Panc1 (cell line): ENCODE measurements at regions not wholly inside any gene's neighbourhood (a gene's known extent, or its start where the extent isn't known, plus 50 kb on each side); places are given as distances from the start of the nearest gene placed in this dataset.

Experiments
- ATAC-seq: fragments of 200-7000 bp; cut with Tn5 transposase; 2 replicates; pipeline ENCODE4 v1.9.1; 2020; ENCODE audit warnings: mild to moderate bottlenecking, moderate library complexity
- BruUV-seq: library from RNA; stranded (reverse); fragments of 400-500 nt; replicated peaks from 2 replicates; lab custom pipeline; 2021; lab: Mats Ljungman, UMichigan
- CTCF ChIA-PET: fragments of 300-600 bp; sonication (Branson Sonifier 250); formaldehyde crosslinking; loops from one replicate; lab custom pipeline; 2022; ENCODE audit warnings: antibody characterized with exemption; lab: Charles Lee
- POLR2A ChIA-PET: fragments of 300-600 bp; sonication (Branson Sonifier 250); formaldehyde crosslinking; loops from one replicate; lab custom pipeline; 2022; ENCODE audit warnings: antibody characterized with exemption; lab: Charles Lee
- DNase-seq: peaks from one replicate; pipeline ENCODE4 v3.0.0-alpha.2; 2010; ENCODE audit warnings: low read depth, low spot score
- H3K27ac ChIP-seq: 2 replicates; pipeline ENCODE4 v1.5.1; 2011; ENCODE audit warnings: mild to moderate bottlenecking, low read length, inconsistent platforms
- H3K27me3 ChIP-seq: fragments of 200-500 bp; sonication (Bioruptor generic); 2 replicates; pipeline ENCODE4 v1.6.0; 2014; ENCODE audit warnings: low read length, inconsistent platforms; ENCODE audit not compliant: control insufficient read depth, insufficient read depth
- H3K36me3 ChIP-seq: fragments of 200-500 bp; sonication (Bioruptor generic); 2 replicates; pipeline ENCODE4 v1.5.1; 2014; ENCODE audit warnings: inconsistent platforms, mild to moderate bottlenecking, low read length, moderate library complexity; ENCODE audit not compliant: control insufficient read depth, insufficient read depth
- H3K4me1 ChIP-seq: 2 replicates; pipeline ENCODE4 v1.5.1; 2011; ENCODE audit warnings: inconsistent platforms, mild to moderate bottlenecking, low read length, moderate library complexity; ENCODE audit not compliant: control insufficient read depth, insufficient read depth
- H3K4me3 ChIP-seq, 2 experiments: 2 replicates each; pipeline ENCODE4 v1.5.1; 2011 to 2012; ENCODE audit warnings: low read depth in 2 of 2, low read length in 2 of 2, mild to moderate bottlenecking in 2 of 2, inconsistent platforms in 1 of 2, moderate library complexity in 1 of 2
- H3K9me3 ChIP-seq: fragments of 200-500 bp; sonication (Bioruptor generic); 2 replicates; pipeline ENCODE4 v1.5.1; 2014; ENCODE audit warnings: low read depth, mild to moderate bottlenecking, inconsistent platforms, low read length, moderate library complexity; ENCODE audit not compliant: control insufficient read depth, insufficient read depth
- POLR2AphosphoS5 ChIP-seq: IDR thresholded peaks from 2 replicates; pipeline ENCODE4 v1.6.1; 2012; ENCODE audit warnings: mild to moderate bottlenecking, low read depth, low read length, moderate library complexity
- SIN3A ChIP-seq: IDR thresholded peaks from 2 replicates; pipeline ENCODE4 v1.6.1; 2012; ENCODE audit warnings: low read depth, mild to moderate bottlenecking, low read length, moderate library complexity, borderline replicate concordance; ENCODE audit not compliant: insufficient read depth
- TCF7L2 ChIP-seq: IDR thresholded peaks from 2 replicates; pipeline ENCODE4 v1.6.1; 2011; ENCODE audit warnings: mild to moderate bottlenecking, low read depth, low read length, inconsistent platforms
- in situ Hi-C: cut with HindIII; loops from 2 replicates; pipeline ENCODE4 v1.10.0; 2016; ENCODE audit warnings: low sequenced_read_pairs, low pct_unique_long_range_greater_than_20kb
- intact Hi-C: fragments of 100-400 bp; cut with micrococcal nuclease; formaldehyde crosslinking; loops from one replicate; pipeline ENCODE4 v1.10.0; 2022; ENCODE audit not compliant: unreplicated experiment
- TF ChIP-seq, protein P1 (sequence below): fragments of 450-650 bp; IDR thresholded peaks from 2 replicates; pipeline ENCODE4 v1.5.1; 2017; ENCODE audit warnings: mild to moderate bottlenecking
- TF ChIP-seq, protein P2 (sequence below), 2 experiments: IDR thresholded peaks; 2 replicates each; pipeline ENCODE4 v1.6.1; 2011 to 2012; ENCODE audit warnings: low read depth in 2 of 2, control low read depth in 1 of 2, low read length in 1 of 2, mild to moderate bottlenecking in 1 of 2, moderate library complexity in 1 of 2; ENCODE audit not compliant: insufficient read depth in 1 of 2

DNA sequence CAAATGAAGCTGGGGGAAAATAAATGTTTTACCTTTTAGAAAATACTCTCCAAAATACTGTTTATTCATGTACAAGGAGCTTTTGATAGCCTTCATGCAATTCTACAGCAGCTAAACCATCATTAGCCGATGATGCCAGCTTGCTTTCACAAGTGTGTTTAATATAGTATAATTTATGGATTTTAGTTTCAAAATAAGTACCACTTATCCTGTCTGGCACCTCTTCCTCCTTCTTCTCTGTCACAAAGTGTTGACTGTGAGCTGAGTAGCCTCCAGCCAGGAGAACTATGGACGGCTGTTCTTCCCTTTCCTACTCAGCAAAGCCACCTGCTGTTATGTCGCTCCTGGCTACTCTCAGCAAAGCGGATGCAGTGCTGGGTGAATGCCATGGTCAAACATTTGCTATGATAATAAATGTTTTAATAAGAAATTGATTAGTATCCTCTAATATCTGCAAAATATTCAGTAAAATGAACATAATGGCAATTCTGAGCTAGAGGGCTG, 238.2 kb downstream of the LIG4 start:
- Histone ChIP-seq H3K36me3 (no peaks in the 10 kb centered on the region), H3K27me3 (no peaks in the 10 kb centered on the region), H3K4me3 (no peak overlapping the region), H3K9me3 (no peaks in the 10 kb centered on the region), H3K27ac (no peak overlapping the region), H3K4me1 (no peaks in the 10 kb centered on the region)
- in situ Hi-C loops: no loop called here
- ChIA-PET CTCF (no interaction called here), POLR2A (no interaction called here)
- no TSS peak for BruUV-seq
- intact Hi-C loops: no loop called here
- TF ChIP-seq SIN3A (no peak), POLR2AphosphoS5 (no peak), TCF7L2 (no peak)
- TF ChIP-seq, protein P1, sequence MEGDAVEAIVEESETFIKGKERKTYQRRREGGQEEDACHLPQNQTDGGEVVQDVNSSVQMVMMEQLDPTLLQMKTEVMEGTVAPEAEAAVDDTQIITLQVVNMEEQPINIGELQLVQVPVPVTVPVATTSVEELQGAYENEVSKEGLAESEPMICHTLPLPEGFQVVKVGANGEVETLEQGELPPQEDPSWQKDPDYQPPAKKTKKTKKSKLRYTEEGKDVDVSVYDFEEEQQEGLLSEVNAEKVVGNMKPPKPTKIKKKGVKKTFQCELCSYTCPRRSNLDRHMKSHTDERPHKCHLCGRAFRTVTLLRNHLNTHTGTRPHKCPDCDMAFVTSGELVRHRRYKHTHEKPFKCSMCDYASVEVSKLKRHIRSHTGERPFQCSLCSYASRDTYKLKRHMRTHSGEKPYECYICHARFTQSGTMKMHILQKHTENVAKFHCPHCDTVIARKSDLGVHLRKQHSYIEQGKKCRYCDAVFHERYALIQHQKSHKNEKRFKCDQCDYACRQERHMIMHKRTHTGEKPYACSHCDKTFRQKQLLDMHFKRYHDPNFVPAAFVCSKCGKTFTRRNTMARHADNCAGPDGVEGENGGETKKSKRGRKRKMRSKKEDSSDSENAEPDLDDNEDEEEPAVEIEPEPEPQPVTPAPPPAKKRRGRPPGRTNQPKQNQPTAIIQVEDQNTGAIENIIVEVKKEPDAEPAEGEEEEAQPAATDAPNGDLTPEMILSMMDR: no peak
- TF ChIP-seq, protein P2, sequence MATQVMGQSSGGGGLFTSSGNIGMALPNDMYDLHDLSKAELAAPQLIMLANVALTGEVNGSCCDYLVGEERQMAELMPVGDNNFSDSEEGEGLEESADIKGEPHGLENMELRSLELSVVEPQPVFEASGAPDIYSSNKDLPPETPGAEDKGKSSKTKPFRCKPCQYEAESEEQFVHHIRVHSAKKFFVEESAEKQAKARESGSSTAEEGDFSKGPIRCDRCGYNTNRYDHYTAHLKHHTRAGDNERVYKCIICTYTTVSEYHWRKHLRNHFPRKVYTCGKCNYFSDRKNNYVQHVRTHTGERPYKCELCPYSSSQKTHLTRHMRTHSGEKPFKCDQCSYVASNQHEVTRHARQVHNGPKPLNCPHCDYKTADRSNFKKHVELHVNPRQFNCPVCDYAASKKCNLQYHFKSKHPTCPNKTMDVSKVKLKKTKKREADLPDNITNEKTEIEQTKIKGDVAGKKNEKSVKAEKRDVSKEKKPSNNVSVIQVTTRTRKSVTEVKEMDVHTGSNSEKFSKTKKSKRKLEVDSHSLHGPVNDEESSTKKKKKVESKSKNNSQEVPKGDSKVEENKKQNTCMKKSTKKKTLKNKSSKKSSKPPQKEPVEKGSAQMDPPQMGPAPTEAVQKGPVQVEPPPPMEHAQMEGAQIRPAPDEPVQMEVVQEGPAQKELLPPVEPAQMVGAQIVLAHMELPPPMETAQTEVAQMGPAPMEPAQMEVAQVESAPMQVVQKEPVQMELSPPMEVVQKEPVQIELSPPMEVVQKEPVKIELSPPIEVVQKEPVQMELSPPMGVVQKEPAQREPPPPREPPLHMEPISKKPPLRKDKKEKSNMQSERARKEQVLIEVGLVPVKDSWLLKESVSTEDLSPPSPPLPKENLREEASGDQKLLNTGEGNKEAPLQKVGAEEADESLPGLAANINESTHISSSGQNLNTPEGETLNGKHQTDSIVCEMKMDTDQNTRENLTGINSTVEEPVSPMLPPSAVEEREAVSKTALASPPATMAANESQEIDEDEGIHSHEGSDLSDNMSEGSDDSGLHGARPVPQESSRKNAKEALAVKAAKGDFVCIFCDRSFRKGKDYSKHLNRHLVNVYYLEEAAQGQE (IDR thresholded peaks at IDR 0.05; ENCODE audit: insufficient read depth in 1 of 2, low read depth in 2 of 2, low read length in 1 of 2): no peak
- DNase-seq (no peak), ATAC-seq (no peak)

DNA sequence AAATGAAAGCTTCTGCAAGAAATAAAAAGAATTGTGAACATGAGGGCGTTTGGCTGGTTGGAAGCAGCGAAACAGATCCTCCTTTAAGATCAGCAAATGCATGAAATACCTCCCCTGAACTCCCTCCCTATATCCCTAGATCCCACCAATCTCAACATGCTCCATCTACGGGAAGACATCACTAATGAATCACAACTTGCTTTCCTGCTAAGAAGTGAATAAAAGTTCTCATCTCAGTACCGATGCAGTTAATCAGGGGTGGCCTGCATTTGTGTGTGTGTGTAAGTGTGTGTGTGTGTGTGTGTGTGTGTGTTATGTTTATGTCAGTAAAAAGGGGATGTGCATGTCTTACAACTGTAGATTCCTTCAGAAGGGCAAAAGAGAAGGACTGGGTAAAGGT, 238.7 kb downstream of the LIG4 start:
- in situ Hi-C loops: no loop called here
- H3K4me3 ChIP-seq: no peak overlapping the region
- no peaks in the 10 kb centered on the region for H3K27me3 ChIP-seq
- DNase-seq: no peak
- ChIA-PET POLR2A (no interaction called here), CTCF (no interaction called here)
- intact Hi-C loops: no loop called here
- BruUV-seq: no TSS peak
- no peak for TF ChIP-seq SIN3A
- TF ChIP-seq TCF7L2: no peak
- TF ChIP-seq, protein P1: no peak
- no peak for TF ChIP-seq POLR2AphosphoS5
- TF ChIP-seq, protein P2 (IDR thresholded peaks at IDR 0.05; ENCODE audit: insufficient read depth in 1 of 2, low read depth in 2 of 2, low read length in 1 of 2): no peak
- no peak for ATAC-seq
- no peaks in the 10 kb centered on the region for H3K4me1 ChIP-seq
- H3K36me3 ChIP-seq: no peaks in the 10 kb centered on the region
- no peaks in the 10 kb centered on the region for H3K9me3 ChIP-seq
- H3K27ac ChIP-seq: no peak overlapping the region
